IPS-20b (cell line): ENCODE measurements at regions not wholly inside any gene's neighbourhood (a gene's known extent, or its start where the extent isn't known, plus 50 kb on each side); places are given as distances from the start of the nearest gene placed in this dataset.

Experiments
- H3K27ac ChIP-seq: one replicate; pipeline ENCODE4 v1.5.1; 2013; ENCODE audit warnings: low read length
- H3K27me3 ChIP-seq: 2 replicates; pipeline ENCODE4 v1.6.1; 2013; ENCODE audit warnings: mild to moderate bottlenecking, low read length, inconsistent platforms; ENCODE audit not compliant: insufficient read depth
- H3K36me3 ChIP-seq: 2 replicates; pipeline ENCODE4 v1.6.1; 2013; ENCODE audit warnings: low read depth, mild to moderate bottlenecking, inconsistent platforms, low read length, moderate library complexity; ENCODE audit not compliant: insufficient read depth
- H3K4me1 ChIP-seq: 2 replicates; pipeline ENCODE4 v1.6.1; 2013; ENCODE audit warnings: mild to moderate bottlenecking, control low read depth, inconsistent platforms, low read length, moderate library complexity; ENCODE audit not compliant: insufficient read depth
- H3K4me3 ChIP-seq: 2 replicates; pipeline ENCODE4 v1.5.1; 2013; ENCODE audit warnings: mild to moderate bottlenecking, low read length, inconsistent platforms
- H3K9ac ChIP-seq: 2 replicates; pipeline ENCODE4 v1.6.1; 2013; ENCODE audit warnings: low read depth, mild to moderate bottlenecking, inconsistent platforms, low read length, moderate library complexity
- H3K9me3 ChIP-seq: 2 replicates; pipeline ENCODE4 v1.6.1; 2013; ENCODE audit warnings: mild to moderate bottlenecking, low read depth, low read length, inconsistent platforms; ENCODE audit not compliant: insufficient read depth

GRCh38 chr20:60144974-60145527 is 186.8 kb downstream of the CDH26 start:
- H3K9ac ChIP-seq: no peak overlapping the region
- no peaks in the 10 kb centered on the region for H3K4me1 ChIP-seq
- H3K27me3 ChIP-seq: no peaks in the 10 kb centered on the region; the same call in none of the 2 replicates
- H3K4me3 ChIP-seq: no peak overlapping the region
- H3K9me3 ChIP-seq: no peaks in the 10 kb centered on the region
- H3K27ac ChIP-seq: no peak overlapping the region
- H3K36me3 ChIP-seq: no peaks in the 10 kb centered on the region

- Histone ChIP-seq H3K36me3 (no peaks in the 10 kb centered on the region), H3K27ac (no peak overlapping the region), H3K9ac (no peak overlapping the region), H3K27me3 (no peaks in the 10 kb centered on the region; the same call in 1 of the 2 replicates), H3K4me1 (no peaks in the 10 kb centered on the region), H3K4me3 (no peak overlapping the region), H3K9me3 (no peaks in the 10 kb centered on the region)
These were observed 188.8 kb downstream of the CDH26 start for GRCh38 chr20:60147004-60147403.

GRCh38 chr20:60148885-60149284 is 190.7 kb downstream of the CDH26 start:
- Histone ChIP-seq H3K4me3 (no peak overlapping the region), H3K9ac (no peak overlapping the region), H3K9me3 (no peaks in the 10 kb centered on the region), H3K36me3 (no peaks in the 10 kb centered on the region), H3K27me3 (no peaks in the 10 kb centered on the region), H3K4me1 (no peaks in the 10 kb centered on the region), H3K27ac (no peak overlapping the region)

GRCh38 chr20:60152792-60153191 is 194.6 kb downstream of the CDH26 start:
- H3K4me3 ChIP-seq: no peak overlapping the region
- no peak overlapping the region for H3K27ac ChIP-seq
- H3K27me3 ChIP-seq: no peaks in the 10 kb centered on the region
- H3K9ac ChIP-seq: no peak overlapping the region
- peaks cover 8% of the 10 kb centered on the region; the same call in 1 of the 2 replicates for H3K9me3 ChIP-seq
- H3K36me3 ChIP-seq: no peaks in the 10 kb centered on the region
- H3K4me1 ChIP-seq: no peaks in the 10 kb centered on the region

GRCh38 chr20:60160451-60161145 is 202.4 kb downstream of the CDH26 start:
- no peaks in the 10 kb centered on the region for H3K4me1 ChIP-seq
- H3K36me3 ChIP-seq: no peaks in the 10 kb centered on the region
- H3K9ac ChIP-seq: no peak overlapping the region
- H3K4me3 ChIP-seq: no peak overlapping the region
- H3K9me3 ChIP-seq: peaks cover 17% of the 10 kb centered on the region; the same call in 1 of the 2 replicates
- no peaks in the 10 kb centered on the region for H3K27me3 ChIP-seq
- H3K27ac ChIP-seq: no peak overlapping the region

GRCh38 chr20:60167812-60168211 is 209.6 kb downstream of the CDH26 start:
- H3K9ac ChIP-seq: no peak overlapping the region
- no peaks in the 10 kb centered on the region for H3K36me3 ChIP-seq
- H3K27ac ChIP-seq: no peak overlapping the region
- no peaks in the 10 kb centered on the region for H3K9me3 ChIP-seq
- H3K4me3 ChIP-seq: no peak overlapping the region
- H3K27me3 ChIP-seq: no peaks in the 10 kb centered on the region
- H3K4me1 ChIP-seq: no peaks in the 10 kb centered on the region

GRCh38 chr20:60168963-60169362 is 210.7 kb downstream of the CDH26 start:
- no peak overlapping the region for H3K27ac ChIP-seq
- no peak overlapping the region for H3K4me3 ChIP-seq
- H3K36me3 ChIP-seq: no peaks in the 10 kb centered on the region
- H3K27me3 ChIP-seq: no peaks in the 10 kb centered on the region
- no peak overlapping the region for H3K9ac ChIP-seq
- H3K4me1 ChIP-seq: no peaks in the 10 kb centered on the region
- no peaks in the 10 kb centered on the region for H3K9me3 ChIP-seq

- Histone ChIP-seq H3K4me3 (no peak overlapping the region), H3K36me3 (no peaks in the 10 kb centered on the region), H3K27me3 (no peaks in the 10 kb centered on the region), H3K27ac (no peak overlapping the region), H3K9ac (no peak overlapping the region), H3K9me3 (no peaks in the 10 kb centered on the region), H3K4me1 (no peaks in the 10 kb centered on the region)
These were observed 211.9 kb downstream of the CDH26 start for GRCh38 chr20:60170116-60170515.

- H3K9ac ChIP-seq: no peak overlapping the region
- no peaks in the 10 kb centered on the region for H3K4me1 ChIP-seq
- no peaks in the 10 kb centered on the region for H3K9me3 ChIP-seq
- H3K36me3 ChIP-seq: no peaks in the 10 kb centered on the region
- no peak overlapping the region for H3K27ac ChIP-seq
- H3K4me3 ChIP-seq: no peak overlapping the region
- no peaks in the 10 kb centered on the region for H3K27me3 ChIP-seq
These were observed 213.1 kb downstream of the CDH26 start for GRCh38 chr20:60171313-60171712.

GRCh38 chr20:60171738-60172137 is 213.5 kb downstream of the CDH26 start:
- H3K4me3 ChIP-seq: no peak overlapping the region
- H3K4me1 ChIP-seq: no peaks in the 10 kb centered on the region
- H3K9me3 ChIP-seq: no peaks in the 10 kb centered on the region
- H3K27ac ChIP-seq: no peak overlapping the region
- H3K36me3 ChIP-seq: no peaks in the 10 kb centered on the region
- H3K9ac ChIP-seq: no peak overlapping the region
- no peaks in the 10 kb centered on the region for H3K27me3 ChIP-seq

GRCh38 chr20:60172346-60172984 is 214.2 kb downstream of the CDH26 start:
- Histone ChIP-seq H3K36me3 (no peaks in the 10 kb centered on the region), H3K27ac (no peak overlapping the region), H3K4me1 (no peaks in the 10 kb centered on the region), H3K27me3 (no peaks in the 10 kb centered on the region), H3K4me3 (no peak overlapping the region), H3K9ac (no peak overlapping the region), H3K9me3 (no peaks in the 10 kb centered on the region)

- H3K9me3 ChIP-seq: no peaks in the 10 kb centered on the region
- no peaks in the 10 kb centered on the region for H3K4me1 ChIP-seq
- no peaks in the 10 kb centered on the region for H3K27me3 ChIP-seq
- H3K9ac ChIP-seq: no peak overlapping the region
- H3K36me3 ChIP-seq: no peaks in the 10 kb centered on the region
- H3K27ac ChIP-seq: no peak overlapping the region
- no peak overlapping the region for H3K4me3 ChIP-seq
These were observed 218.9 kb downstream of the CDH26 start for GRCh38 chr20:60177080-60177479.
